Upper lobe of left lung (tissue), 6 donors: ENCODE measurements at regions not wholly inside any gene's neighbourhood (a gene's known extent, or its start where the extent isn't known, plus 50 kb on each side); places are given as distances from the start of the nearest gene placed in this dataset.
A peak's percentile ranks its signal among the peaks of the same experiment; 100 is the strongest.
"Not testable (repeated sequence)": the region's sequence is repeated elsewhere in the genome, so short reads cannot be mapped to it uniquely, and the experiment has no call there.

Source experiments
- ATAC-seq, 2 donors: fragments of 200-7000 bp; cut with Tn5 transposase; one replicate each; pipeline ENCODE4 v1.9.1; 2022; ENCODE audit warnings: mild to moderate bottlenecking in 2 of 2, moderate library complexity in 2 of 2; ENCODE audit not compliant: low FRiP score in 2 of 2
- DNase-seq, 2 donors: peaks; one replicate each; pipeline ENCODE4 v3.0.0-alpha.2; 2019 to 2020
- H3K27ac ChIP-seq, 4 donors: fragments of 200-600 bp; sonication (generic); one replicate each; pipeline ENCODE4 v1.5.1; 2016 to 2019
- H3K27me3 ChIP-seq, 4 donors: fragments of 200-600 bp; sonication (generic); one replicate each; pipeline ENCODE4 v1.5.1; 2017 to 2019
- H3K36me3 ChIP-seq, 4 donors: fragments of 200-600 bp; sonication (generic); one replicate each; pipeline ENCODE4 v1.5.1; 2016 to 2019
- H3K4me1 ChIP-seq, 4 donors: fragments of 200-600 bp; sonication (generic); one replicate each; pipeline ENCODE4 v1.5.1; 2018 to 2019
- H3K4me3 ChIP-seq, 4 donors: fragments of 200-600 bp; sonication (generic); one replicate each; pipeline ENCODE4 v1.5.1; 2017 to 2019; ENCODE audit warnings: mild to moderate bottlenecking in 2 of 4, moderate library complexity in 1 of 4
- H3K9me3 ChIP-seq, 4 donors: fragments of 200-600 bp; sonication (generic); one replicate each; pipeline ENCODE4 v1.5.1; 2018 to 2019
- EP300 ChIP-seq, 4 donors: sonication (generic); formaldehyde crosslinking; IDR thresholded peaks; one replicate each; pipeline ENCODE4 v1.5.1; 2017; ENCODE audit warnings: antibody characterized with exemption in 4 of 4, control low read depth in 2 of 4
- POLR2A ChIP-seq, 4 donors: fragments of 450-650 bp; IDR thresholded peaks; one replicate each; pipeline ENCODE4 v1.5.1; 2016 to 2017; ENCODE audit warnings: antibody characterized with exemption in 4 of 4, mild to moderate bottlenecking in 2 of 4
- POLR2AphosphoS5 ChIP-seq, 2 donors: sonication (generic); formaldehyde crosslinking; IDR thresholded peaks; one replicate each; pipeline ENCODE4 v1.5.1; 2017; ENCODE audit warnings: antibody characterized with exemption in 2 of 2
- WGBS, 2 donors: methylation state at CpG; one replicate each; pipeline ENCODE4 v1.1.5; 2017 to 2018; 5-methylcytosine and 5-hydroxymethylcytosine counted together
- TF ChIP-seq, protein P1 (sequence below), 6 experiments: fragments of 450-650 bp in 4 of 6; fragments of 200-600 bp in 2 of 6; sonication (generic) in 2 of 6; IDR thresholded peaks; one replicate each; pipeline ENCODE4 v1.5.1; 2016 to 2019; ENCODE audit warnings: antibody characterized with exemption in 6 of 6
- donor health status: DM: no; HTN: no; CAD: no; lungs with moderate emphysema.
- donor health status: DM: no; HTN: yes; CAD: no; lungs with severe emphysema.

DNA sequence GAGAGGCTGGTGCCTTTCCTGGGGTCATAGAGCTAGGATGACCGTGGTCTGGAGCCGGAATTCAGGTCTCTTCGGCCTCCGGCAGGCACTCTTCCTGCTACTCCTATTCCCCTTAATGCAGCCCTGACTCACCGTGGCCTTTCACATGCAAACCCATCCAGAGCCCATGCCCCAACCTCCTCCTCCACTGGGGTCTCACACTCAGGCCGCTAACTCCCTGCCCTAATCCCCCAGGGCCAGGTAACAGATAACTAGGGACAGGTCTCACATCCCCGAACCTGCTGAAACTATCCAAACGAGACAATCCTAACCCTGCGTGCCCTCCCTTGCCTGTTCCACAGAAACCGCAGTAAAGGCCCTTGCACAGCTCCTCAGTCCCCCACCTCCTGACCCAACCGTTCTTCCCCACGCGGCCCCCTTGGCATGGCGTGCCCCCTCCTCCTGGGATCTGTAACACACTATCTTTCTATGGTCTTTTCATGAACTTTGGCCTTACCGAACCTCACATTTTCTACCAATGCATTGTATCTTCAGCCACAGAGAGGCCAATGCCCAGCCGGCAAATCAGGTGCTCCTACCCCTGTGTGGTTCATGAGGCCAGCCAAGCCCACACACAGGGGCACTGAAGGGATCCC is 245.4 kb upstream of the EXOC2 start:
- H3K9me3 ChIP-seq: no peaks in the 10 kb centered on the region
- H3K4me1 ChIP-seq: no peaks in the 10 kb centered on the region
- DNase-seq: peak in 1 of 2 donors; percentile 43
- H3K27ac ChIP-seq: no peak overlapping the region
- TF ChIP-seq EP300 (IDR thresholded peaks at IDR 0.05) (no peak), POLR2A (IDR thresholded peaks at IDR 0.05) (no peak), POLR2AphosphoS5 (IDR thresholded peaks at IDR 0.05) (no peak)
- TF ChIP-seq, protein P1, sequence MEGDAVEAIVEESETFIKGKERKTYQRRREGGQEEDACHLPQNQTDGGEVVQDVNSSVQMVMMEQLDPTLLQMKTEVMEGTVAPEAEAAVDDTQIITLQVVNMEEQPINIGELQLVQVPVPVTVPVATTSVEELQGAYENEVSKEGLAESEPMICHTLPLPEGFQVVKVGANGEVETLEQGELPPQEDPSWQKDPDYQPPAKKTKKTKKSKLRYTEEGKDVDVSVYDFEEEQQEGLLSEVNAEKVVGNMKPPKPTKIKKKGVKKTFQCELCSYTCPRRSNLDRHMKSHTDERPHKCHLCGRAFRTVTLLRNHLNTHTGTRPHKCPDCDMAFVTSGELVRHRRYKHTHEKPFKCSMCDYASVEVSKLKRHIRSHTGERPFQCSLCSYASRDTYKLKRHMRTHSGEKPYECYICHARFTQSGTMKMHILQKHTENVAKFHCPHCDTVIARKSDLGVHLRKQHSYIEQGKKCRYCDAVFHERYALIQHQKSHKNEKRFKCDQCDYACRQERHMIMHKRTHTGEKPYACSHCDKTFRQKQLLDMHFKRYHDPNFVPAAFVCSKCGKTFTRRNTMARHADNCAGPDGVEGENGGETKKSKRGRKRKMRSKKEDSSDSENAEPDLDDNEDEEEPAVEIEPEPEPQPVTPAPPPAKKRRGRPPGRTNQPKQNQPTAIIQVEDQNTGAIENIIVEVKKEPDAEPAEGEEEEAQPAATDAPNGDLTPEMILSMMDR (IDR thresholded peaks at IDR 0.05): no peak
- ATAC-seq: no peak
- H3K36me3 ChIP-seq: no peaks in the 10 kb centered on the region
- 89% methylated on average over 16 of the region's 16 CpGs for WGBS, 2 donors
- H3K27me3 ChIP-seq: no peaks in the 10 kb centered on the region
- no peak overlapping the region for H3K4me3 ChIP-seq

DNA sequence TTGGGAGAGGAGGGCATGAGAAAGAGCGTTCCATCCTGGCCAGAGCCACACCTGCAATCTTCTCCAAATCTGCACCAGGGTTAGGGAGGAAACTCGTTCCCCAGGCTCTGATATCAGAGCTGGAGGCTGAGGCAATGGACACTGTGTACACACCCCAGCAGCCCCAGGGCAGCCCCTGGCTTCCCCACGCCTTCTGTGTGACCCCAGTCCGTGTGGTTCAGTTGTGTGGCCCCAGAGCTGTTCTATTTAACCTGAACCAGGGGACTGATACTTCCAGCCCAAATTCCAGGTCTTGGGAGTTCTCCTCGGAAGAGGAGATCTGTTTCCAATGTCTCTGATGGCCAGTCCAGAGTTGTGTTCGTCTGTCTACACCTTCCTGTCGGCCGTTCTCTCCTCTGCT is 242.6 kb upstream of the EXOC2 start:
- no peaks in the 10 kb centered on the region for H3K4me1 ChIP-seq
- no peak overlapping the region for H3K27ac ChIP-seq
- no peak for ATAC-seq
- H3K27me3 ChIP-seq: no peaks in the 10 kb centered on the region
- no peaks in the 10 kb centered on the region for H3K36me3 ChIP-seq
- no peak for DNase-seq
- no peaks in the 10 kb centered on the region for H3K9me3 ChIP-seq
- H3K4me3 ChIP-seq: no peak overlapping the region
- TF ChIP-seq POLR2AphosphoS5 (IDR thresholded peaks at IDR 0.05) (no peak), EP300 (IDR thresholded peaks at IDR 0.05) (no peak), POLR2A (IDR thresholded peaks at IDR 0.05) (no peak)
- TF ChIP-seq, protein P1 (IDR thresholded peaks at IDR 0.05): no peak
- WGBS, 2 donors: 75 to 82% methylated on average over 7 to 8 of the region's 8 CpGs

DNA sequence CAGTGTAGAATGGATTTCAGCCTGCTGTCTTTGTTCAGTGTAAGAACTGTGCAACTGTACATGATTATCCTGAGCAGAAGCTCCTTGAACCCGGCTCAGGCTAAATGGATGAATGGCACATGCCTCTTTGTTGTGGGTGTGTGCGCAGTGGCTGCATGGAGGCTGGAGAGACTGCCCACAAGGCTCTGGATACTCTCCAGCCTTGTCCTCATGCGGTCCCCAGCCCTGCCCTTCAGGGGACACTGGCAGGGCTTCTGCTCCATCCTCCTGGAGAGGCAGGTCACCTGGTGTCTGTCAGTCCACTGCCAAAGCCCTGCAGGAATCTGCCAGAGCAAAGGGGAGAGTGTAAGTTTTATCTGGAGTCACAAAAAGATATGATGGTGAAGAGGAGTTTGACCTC is 241.7 kb upstream of the EXOC2 start:
- Histone ChIP-seq H3K4me3 (no peak overlapping the region), H3K27ac (no peak overlapping the region), H3K36me3 (no peaks in the 10 kb centered on the region), H3K27me3 (no peaks in the 10 kb centered on the region), H3K9me3 (no peaks in the 10 kb centered on the region), H3K4me1 (no peaks in the 10 kb centered on the region)
- DNase-seq: no peak
- TF ChIP-seq, protein P1 (IDR thresholded peaks at IDR 0.05): no peak
- TF ChIP-seq POLR2A (IDR thresholded peaks at IDR 0.05) (no peak), EP300 (IDR thresholded peaks at IDR 0.05) (no peak), POLR2AphosphoS5 (IDR thresholded peaks at IDR 0.05) (no peak)
- peak in 1 of 2 donors; percentile 28 for ATAC-seq
- WGBS, 2 donors: 80 to 87% methylated on average over 3 of the region's 3 CpGs

DNA sequence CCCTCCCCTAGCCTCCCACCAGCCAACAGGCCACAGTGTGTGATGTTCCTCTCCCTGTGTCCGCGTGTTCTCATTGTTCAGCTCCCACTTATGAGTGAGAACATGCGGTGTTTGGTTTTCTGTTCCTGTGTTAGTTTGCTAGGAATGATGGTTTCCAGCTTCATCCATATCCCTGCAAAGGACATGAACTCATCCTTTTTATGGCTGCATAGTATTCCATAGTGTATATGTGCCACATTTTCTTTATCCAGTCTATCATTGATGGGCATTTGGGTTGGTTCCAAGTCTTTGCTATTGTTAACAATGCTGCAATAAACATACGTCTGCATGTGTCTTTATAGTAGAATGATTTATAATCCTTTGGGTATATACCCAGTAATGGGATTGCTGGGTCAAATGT is 239.0 kb upstream of the EXOC2 start:
- not testable (repeated sequence) for H3K27me3 ChIP-seq, DNase-seq, H3K4me3 ChIP-seq, H3K36me3 ChIP-seq, H3K9me3 ChIP-seq, H3K27ac ChIP-seq, H3K4me1 ChIP-seq, ATAC-seq
- WGBS, 2 donors: 88 to 95% methylated on average over 4 of the region's 4 CpGs

DNA sequence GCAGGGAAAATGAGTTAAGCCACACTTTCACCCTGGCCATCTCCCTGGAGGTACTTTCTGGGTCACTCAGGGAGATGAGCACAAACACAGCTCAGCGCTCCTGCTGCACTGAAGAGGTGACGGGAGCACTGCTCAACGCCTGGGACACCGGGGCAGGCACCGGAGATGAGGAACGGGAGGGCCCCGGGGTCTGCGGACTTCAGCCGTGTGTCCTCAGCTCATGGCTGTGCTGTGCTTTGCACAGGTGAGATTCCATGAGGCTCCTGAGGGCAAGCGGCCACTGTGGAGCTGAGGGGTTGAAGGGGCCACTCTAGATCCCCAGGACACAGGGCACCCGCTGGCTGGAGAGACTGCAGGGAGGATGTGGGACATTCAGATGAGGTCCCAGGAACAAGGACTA is 234.2 kb upstream of the EXOC2 start:
- DNase-seq: peak in 1 of 2 donors; percentile 36
- 66 to 89% methylated on average over 7 to 11 of the region's 11 CpGs for WGBS, 2 donors

More for the DNA sequence above, 234.2 kb upstream of the EXOC2 start:
- TF ChIP-seq EP300 (IDR thresholded peaks at IDR 0.05): no peak
- no peak for TF ChIP-seq POLR2A (IDR thresholded peaks at IDR 0.05)
- TF ChIP-seq, protein P1 (IDR thresholded peaks at IDR 0.05): no peak
- TF ChIP-seq POLR2AphosphoS5 (IDR thresholded peaks at IDR 0.05): no peak
- Histone ChIP-seq H3K4me3 (no peak overlapping the region), H3K36me3 (no peaks in the 10 kb centered on the region), H3K27me3 (no peaks in the 10 kb centered on the region), H3K27ac (no peak overlapping the region), H3K9me3 (peaks cover 0 to 3% (median 2%) of the 10 kb centered on the region in 4 donors), H3K4me1 (no peaks in the 10 kb centered on the region)
- peak in 1 of 2 donors; percentile 22 for ATAC-seq
